Tibial nerve (tissue), 3 donors: ENCODE measurements at regions not wholly inside any gene's neighbourhood (a gene's known extent, or its start where the extent isn't known, plus 50 kb on each side); places are given as distances from the start of the nearest gene placed in this dataset.

ENCODE experiments used
- CTCF ChIP-seq, 5 experiments: fragments of 200-600 bp in 3 of 5; fragments of 450-650 bp in 2 of 5; sonication (generic) in 3 of 5; IDR thresholded peaks; one replicate each; pipeline ENCODE4 v1.5.1; 2016 to 2019; ENCODE audit warnings: antibody characterized with exemption in 5 of 5, mild to moderate bottlenecking in 3 of 5, moderate library complexity in 2 of 5
- POLR2A ChIP-seq, 2 donors: fragments of 450-650 bp; IDR thresholded peaks; one replicate each; pipeline ENCODE4 v1.6.1; 2017; ENCODE audit warnings: antibody characterized with exemption in 2 of 2, mild to moderate bottlenecking in 2 of 2, moderate library complexity in 2 of 2

GRCh38 chr13:99907038-99907437 is 64.5 kb downstream of the ZIC5 start:
- TF ChIP-seq CTCF (IDR thresholded peaks at IDR 0.05) (no peak), POLR2A (IDR thresholded peaks at IDR 0.05) (no peak)
